Endothelial cell (in vitro differentiated cells): ENCODE measurements at regions not wholly inside any gene's neighbourhood (a gene's known extent, or its start where the extent isn't known, plus 50 kb on each side); places are given as distances from the start of the nearest gene placed in this dataset.

Source experiments
- DNase-seq: peaks from one replicate; pipeline ENCODE4 v3.0.0; 2021; ENCODE audit warnings: low spot score
- H3K27ac Mint-ChIP-seq: one replicate; pipeline ENCODE4 v1.8.0; 2021; ENCODE audit warnings: mixed read lengths, inconsistent platforms; ENCODE audit not compliant: unreplicated experiment
- H3K27me3 Mint-ChIP-seq: one replicate; pipeline ENCODE4 v1.8.0; 2021; ENCODE audit warnings: mild to moderate bottlenecking, moderate library complexity, mixed read lengths, inconsistent platforms; ENCODE audit not compliant: unreplicated experiment
- H3K36me3 Mint-ChIP-seq: one replicate; pipeline ENCODE4 v1.8.0; 2021; ENCODE audit warnings: mild to moderate bottlenecking, low read depth, mixed read lengths, inconsistent platforms; ENCODE audit not compliant: unreplicated experiment
- H3K4me1 Mint-ChIP-seq: one replicate; pipeline ENCODE4 v1.8.0; 2021; ENCODE audit warnings: mild to moderate bottlenecking, mixed read lengths, inconsistent platforms; ENCODE audit not compliant: unreplicated experiment
- H3K4me3 Mint-ChIP-seq: one replicate; pipeline ENCODE4 v1.8.0; 2021; ENCODE audit warnings: mild to moderate bottlenecking, mixed read lengths, inconsistent platforms; ENCODE audit not compliant: unreplicated experiment
- H3K9me3 Mint-ChIP-seq: one replicate; pipeline ENCODE4 v1.8.0; 2021; ENCODE audit warnings: mixed read lengths, inconsistent platforms; ENCODE audit not compliant: unreplicated experiment
- CTCF ChIP-seq: fragments of 200-600 bp; sonication (generic); IDR thresholded peaks from one replicate; pipeline ENCODE4 v1.5.0; 2021; ENCODE audit warnings: antibody characterized with exemption; ENCODE audit not compliant: unreplicated experiment

DNA sequence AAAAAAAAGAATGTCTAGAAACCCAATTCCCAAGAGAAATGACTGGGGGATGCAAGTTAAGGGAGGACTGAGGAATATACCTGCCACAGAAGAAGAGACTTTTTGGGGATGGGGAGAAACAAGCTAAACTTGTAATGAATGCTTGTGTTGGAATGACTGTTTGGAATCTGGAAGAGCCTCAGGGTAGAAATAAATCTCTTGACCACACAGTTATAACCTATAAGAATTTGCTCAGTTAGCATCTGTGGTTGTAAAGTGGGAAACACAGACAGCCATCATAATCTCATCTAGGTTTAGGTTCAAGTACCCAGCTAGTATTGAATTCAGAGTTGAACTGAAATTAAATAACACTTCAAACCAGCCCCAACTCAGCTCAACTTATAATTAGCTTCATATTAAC lies 678.3 kb upstream of the CHD1 start:
- no peak for TF ChIP-seq CTCF
- Mint-ChIP-seq H3K36me3 (no peaks in the 10 kb centered on the region), H3K27me3 (no peaks in the 10 kb centered on the region), H3K4me3 (no peak overlapping the region), H3K4me1 (peaks cover 10% of the 10 kb centered on the region), H3K27ac (no peak overlapping the region), H3K9me3 (no peaks in the 10 kb centered on the region)
- DNase-seq = no peak

DNA sequence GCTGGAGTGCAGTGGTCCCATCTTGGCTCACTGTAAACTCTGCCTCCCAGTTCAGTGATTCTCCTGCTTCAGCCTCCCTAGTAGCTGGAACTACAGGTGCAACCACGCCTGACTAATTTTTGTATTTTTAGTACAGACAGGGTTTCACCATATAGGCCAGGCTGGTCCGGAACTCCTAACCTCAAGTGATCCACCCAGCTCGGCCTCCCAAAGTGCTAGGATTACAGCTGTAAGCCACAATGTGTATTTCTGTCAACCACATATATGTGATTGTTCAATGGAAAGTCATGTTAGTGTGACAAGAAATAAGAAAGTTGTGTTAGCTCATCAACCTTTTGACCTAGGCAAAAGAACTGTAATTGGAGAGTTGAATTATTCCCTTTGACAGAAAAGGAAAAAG lies 677.1 kb upstream of the CHD1 start:
- Mint-ChIP-seq H3K9me3 (no peaks in the 10 kb centered on the region), H3K27ac (no peak overlapping the region), H3K4me3 (no peak overlapping the region)

DNA sequence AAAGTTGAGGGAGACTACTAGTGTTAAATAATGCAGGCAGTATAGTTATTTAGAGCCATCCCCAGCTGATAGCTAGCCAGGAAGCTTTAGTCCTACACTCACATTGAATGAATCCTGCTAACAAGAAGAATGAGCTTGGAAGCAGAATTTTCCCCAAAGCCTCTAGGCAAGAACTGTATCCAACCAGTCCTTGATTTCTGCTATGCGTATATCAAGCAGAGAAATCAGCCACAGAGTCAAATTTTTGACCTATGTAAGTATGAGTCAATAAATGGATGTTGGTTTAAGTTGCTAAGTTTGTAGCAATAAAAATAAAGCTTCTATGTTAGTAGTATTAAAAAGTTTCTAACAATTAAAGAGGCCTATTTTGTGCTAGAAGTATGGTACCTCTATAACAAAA lies 672.1 kb upstream of the CHD1 start:
- no peak for DNase-seq

More for the DNA sequence above, 677.1 kb upstream of the CHD1 start:
- no peaks in the 10 kb centered on the region for H3K36me3 Mint-ChIP-seq
- H3K27me3 Mint-ChIP-seq = no peaks in the 10 kb centered on the region
- TF ChIP-seq CTCF = no peak
- H3K4me1 Mint-ChIP-seq = peaks cover 20% of the 10 kb centered on the region
- DNase-seq = no peak

GRCh38 chr5:99590806-99591205 lies 662.0 kb upstream of the CHD1 start:
- H3K27ac Mint-ChIP-seq = no peak overlapping the region

More for the DNA sequence above, 672.1 kb upstream of the CHD1 start:
- TF ChIP-seq CTCF = no peak
- no peaks in the 10 kb centered on the region for H3K27me3 Mint-ChIP-seq
- H3K27ac Mint-ChIP-seq = no peak overlapping the region
- no peaks in the 10 kb centered on the region for H3K9me3 Mint-ChIP-seq
- H3K4me1 Mint-ChIP-seq = peaks cover 11% of the 10 kb centered on the region
- H3K36me3 Mint-ChIP-seq = no peaks in the 10 kb centered on the region
- H3K4me3 Mint-ChIP-seq = no peak overlapping the region

GRCh38 chr5:99589424-99589823 lies 660.6 kb upstream of the CHD1 start:
- H3K27ac Mint-ChIP-seq = no peak overlapping the region
- peaks cover 2% of the 10 kb centered on the region for H3K27me3 Mint-ChIP-seq
- no peaks in the 10 kb centered on the region for H3K9me3 Mint-ChIP-seq
- H3K36me3 Mint-ChIP-seq = no peaks in the 10 kb centered on the region
- H3K4me1 Mint-ChIP-seq = peaks cover 4% of the 10 kb centered on the region
- H3K4me3 Mint-ChIP-seq = no peak overlapping the region
- DNase-seq = no peak
- TF ChIP-seq CTCF = no peak

More at GRCh38 chr5:99590806-99591205, 662.0 kb upstream of the CHD1 start:
- Mint-ChIP-seq H3K36me3 (no peaks in the 10 kb centered on the region), H3K4me1 (peaks cover 4% of the 10 kb centered on the region), H3K9me3 (no peaks in the 10 kb centered on the region), H3K27me3 (peaks cover 2% of the 10 kb centered on the region), H3K4me3 (no peak overlapping the region)
- no peak for TF ChIP-seq CTCF
- DNase-seq = no peak
